Activated CD8-positive, alpha-beta memory T cell treated with anti-CD3 and anti-CD28 coated beads for 24 hours (primary cell): ENCODE measurements at regions not wholly inside any gene's neighbourhood (a gene's known extent, or its start where the extent isn't known, plus 50 kb on each side); places are given as distances from the start of the nearest gene placed in this dataset.

Source experiments
- DNase-seq: peaks from one replicate; pipeline ENCODE4 v3.0.0-alpha.2; 2020

GRCh38 chr12:92574911-92575570 is 127.7 kb upstream of the PLEKHG7 start:
- DNase-seq = no peak

DNA sequence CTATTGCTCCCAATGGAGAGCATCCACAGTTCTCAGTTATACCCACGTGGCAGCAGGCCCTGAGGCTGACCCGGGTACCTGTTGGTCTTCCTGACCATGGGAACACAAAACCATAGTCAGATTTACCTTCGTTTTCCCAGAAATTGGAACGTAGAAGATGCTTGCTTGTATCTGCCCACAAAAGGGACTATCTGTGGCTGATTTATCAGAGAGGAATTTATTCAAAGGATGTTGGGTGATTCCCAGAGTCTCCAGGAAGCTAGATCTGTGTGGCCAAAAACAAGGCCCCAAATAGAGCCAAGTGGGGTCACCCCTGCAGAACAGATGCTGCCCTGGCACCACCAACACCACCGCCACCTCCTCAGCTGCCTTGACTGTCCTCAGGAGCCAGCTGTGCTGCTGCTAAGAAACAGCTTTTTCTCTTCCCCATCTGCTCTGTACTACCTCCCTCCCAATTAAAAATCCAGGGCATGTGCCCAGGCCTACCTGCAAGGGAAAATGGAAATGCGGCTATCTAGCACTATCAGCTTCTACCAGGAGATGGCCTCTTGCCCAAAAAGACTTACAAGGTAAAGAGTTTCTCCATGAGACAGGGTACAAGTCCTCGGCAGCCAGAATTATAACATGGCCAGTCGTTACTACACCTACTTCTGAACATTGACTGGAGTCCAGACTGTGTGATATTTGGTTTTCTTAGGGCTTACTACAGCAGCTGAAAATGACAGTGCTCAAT is 128.6 kb upstream of the PLEKHG7 start:
- no peak for DNase-seq

DNA sequence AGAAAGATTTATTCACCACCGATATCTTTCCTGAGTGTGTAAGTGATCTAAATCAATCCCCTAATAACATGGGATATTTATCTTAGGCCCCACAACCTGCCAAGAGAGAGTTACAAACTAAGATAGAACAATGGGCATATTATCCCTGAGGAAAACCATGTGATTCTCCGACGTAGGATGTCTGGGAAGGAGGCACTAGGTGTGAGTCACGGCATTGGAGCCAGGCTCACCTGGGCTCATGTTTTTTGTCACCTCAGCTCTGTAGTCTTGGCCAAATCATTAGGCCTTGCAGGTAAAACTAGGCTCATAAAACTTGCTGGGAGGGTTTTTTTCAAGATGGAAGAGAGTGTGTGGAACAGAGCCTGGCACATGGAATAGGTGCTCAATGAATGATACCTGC is 129.7 kb upstream of the PLEKHG7 start:
- no peak for DNase-seq

DNA sequence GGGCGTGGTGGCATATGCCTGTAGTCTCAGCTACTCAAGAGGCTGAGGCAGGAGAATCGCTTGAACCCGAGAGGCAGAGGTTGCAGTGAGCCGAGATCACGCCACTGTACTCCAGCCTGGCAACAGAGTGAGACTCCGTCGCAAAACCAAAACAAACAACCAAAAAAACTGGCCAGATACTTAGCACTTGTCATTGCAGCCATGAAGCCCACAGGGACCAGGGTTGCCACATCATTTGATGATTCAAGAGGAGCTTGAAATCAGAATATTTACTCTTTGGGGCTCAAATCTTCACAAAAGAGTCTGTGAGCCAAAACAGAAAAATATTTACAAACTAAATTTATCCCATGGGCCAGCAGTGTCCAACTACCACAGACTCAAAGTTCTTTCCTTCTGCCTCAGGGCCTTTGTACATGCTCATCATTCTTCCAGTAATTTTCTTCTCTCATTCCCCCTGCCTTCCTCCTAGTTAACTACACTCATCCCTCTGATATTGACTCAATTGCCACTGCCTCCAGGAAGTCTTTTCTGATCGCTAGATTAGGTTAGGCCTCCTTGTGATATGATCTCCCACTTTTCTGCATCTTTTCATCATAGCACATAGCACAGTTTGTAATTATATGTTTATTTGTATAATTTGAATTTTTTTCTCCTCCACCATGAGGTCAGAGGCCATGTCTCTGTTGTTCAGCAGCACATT is 130.8 kb upstream of the PLEKHG7 start:
- no peak for DNase-seq

GRCh38 chr12:92571169-92571568 is 131.6 kb upstream of the PLEKHG7 start:
- DNase-seq = no peak

GRCh38 chr12:92570056-92570753 is 132.6 kb upstream of the PLEKHG7 start:
- DNase-seq = no peak

DNA sequence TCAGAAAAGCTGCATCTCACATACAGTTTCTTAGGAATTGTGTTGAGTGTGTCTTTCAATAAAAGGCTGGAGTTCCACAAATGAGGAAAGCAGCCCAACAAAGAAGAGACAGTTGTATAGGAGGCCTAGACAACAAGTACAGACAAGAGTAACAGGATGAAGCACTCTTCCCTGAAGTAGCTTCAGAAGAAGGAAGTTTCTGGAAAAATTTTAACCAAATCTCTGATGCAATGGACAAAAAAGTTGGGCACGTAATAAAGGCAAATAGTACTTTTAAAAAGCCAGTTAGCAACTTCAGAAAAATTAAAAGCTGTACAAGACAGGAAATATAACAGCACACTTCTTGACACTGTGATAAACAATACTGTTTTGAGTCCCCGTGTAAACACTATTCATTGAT is 134.1 kb upstream of the PLEKHG7 start:
- DNase-seq = no peak

DNA sequence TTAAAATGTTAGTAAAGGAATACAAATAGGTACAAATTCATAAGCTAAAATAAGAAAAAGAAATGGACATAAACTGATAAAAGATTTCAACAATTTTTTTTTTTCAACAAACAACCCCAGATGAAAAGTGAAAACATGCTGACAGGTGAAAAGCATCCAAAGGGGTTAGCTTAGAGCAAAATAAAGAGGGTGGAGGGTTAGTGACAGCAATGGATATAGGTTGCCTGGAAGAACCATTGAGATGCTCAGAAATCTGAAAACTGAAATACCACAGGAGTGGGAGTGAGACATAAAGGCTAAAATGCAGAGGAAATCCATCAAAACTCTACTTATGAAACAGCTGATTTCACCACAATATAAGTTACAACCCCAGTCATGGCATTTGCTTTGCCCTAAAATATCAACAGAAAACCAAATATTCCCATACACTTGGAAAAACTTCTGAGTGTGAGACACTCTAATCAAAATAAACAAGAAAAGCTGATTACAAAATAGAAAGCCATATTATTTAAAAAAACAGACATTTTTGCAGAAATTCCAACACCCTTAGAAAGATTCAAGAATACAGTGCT is 136.3 kb upstream of the PLEKHG7 start:
- DNase-seq = no peak

GRCh38 chr12:92563819-92564218 is 139.0 kb upstream of the PLEKHG7 start:
- DNase-seq = no peak

DNA sequence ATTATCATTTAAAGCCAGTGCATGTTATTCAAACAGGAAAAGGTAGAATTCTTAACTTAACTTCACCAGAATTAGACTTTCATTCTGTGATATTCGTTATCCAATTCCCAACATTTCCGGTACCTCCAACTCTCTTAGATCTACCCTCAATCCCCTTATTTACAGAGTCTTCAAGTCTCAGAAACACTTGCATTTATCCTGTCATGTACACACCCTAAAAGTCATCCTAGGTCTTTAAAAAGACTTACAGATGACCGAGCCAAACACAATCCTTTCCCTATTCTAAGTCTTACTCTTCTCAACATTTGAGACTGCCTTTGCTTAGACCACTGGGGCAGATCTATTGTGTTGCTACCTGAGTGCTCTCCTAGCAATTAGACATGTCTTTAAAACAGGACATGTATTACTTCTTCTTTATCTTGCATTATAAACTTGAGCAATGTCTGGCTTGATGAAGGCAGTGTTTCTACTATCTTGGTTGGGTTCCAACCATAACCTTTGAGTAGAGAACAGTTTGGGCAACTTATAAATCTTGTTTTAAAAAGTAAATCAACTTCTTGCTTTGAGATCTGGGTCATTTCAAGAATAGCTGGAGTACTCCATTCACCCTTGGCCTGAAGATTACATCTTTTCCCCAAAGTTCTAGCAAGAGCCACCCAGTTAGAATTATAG is 140.6 kb upstream of the PLEKHG7 start:
- no peak for DNase-seq

DNA sequence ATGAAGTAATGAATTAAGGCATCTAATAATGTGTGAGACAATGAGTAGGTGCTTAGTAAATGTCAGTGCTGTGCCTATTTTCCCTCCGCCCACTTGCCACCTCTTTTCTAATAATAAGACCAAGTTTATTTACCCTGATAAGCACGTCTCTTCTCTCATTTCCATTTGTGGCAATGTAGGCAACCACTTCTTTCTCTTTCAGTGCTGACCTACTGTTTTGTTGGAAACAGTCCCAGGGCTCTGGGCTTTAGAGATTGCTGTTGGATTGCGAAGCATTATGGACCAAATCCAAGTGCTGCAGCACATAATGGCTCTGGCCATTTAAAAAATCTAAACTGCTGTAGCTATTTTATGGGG is 141.3 kb upstream of the PLEKHG7 start:
- no peak for DNase-seq

DNA sequence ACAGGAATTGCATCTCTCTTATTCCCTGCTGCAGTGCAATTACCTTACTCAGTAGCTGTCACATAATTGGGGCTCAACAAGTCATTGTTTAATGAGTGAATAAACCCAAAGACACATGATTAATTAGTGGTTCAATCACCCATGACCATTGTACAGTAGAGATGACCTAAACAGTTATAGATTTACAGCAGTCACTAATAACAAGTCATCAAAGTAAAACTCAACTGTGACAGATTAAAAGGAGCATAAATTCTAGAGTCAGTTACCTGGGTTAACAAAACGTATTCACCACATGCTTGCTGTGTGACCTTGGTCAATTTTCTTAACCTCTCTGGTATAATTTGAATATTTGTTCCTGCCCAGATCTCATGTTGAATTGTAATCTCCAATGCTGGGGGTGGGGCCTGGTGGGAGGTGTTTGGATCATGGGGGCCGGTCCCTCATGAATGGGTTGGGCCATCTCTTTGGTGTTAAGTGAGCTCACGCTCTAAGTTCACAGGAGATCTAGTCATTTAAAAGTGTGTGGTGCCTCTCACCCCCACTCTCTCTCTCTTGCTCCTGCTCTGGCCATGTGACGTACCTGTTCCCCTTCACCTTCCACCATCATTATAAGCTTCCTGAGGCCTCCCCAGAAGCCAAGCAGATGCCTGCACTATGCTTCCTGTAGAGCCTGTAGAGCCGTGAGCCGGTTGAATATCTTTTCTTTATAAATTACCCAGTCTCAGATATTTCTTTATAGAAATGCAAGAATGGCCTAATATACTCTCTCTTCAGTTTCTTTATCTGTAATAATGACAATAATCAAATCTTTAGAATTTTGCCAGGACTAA is 141.9 kb upstream of the PLEKHG7 start:
- DNase-seq = no peak

GRCh38 chr12:92558806-92559205 is 144.0 kb upstream of the PLEKHG7 start:
- no peak for DNase-seq

DNA sequence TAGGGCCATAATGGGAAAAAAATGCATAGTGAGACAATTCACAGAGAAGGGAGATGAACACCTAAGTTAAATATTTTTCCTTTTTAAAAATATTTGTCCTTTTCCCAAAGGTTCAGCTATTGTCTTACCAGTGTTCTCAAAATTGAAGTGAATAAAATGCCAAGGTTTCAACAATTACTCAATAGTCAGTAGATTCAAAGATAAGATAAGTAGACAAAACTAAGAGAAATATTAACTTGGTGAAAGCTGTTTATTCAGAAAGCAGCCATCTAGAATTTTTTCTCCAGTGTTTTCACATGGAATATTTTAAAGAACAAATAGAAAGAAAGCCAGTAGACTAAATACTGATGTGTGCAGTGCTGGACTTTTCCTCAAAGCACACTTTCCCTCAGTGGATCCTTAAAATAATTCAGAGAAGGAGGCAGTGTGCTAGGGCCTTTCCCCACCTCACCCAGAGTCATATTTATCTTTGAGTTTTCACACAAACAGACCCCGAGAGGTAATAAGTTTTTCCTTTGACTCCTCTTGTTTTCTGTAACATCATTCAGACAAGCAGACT is 144.5 kb upstream of the PLEKHG7 start:
- no peak for DNase-seq

DNA sequence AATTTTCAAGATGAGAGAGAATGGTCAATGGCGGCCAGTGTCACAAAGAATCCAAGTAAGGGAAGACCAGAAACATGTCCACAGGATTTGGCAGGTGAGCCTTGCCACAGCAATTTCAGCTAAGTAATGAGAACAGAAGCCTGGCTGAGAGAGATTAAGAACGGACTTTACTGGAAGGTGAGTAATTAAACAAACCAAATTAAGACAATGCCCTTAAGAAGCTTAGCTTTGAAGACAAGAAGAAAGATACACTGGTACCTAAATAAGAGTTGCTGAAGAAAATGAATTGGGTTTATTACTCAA is 145.4 kb upstream of the PLEKHG7 start:
- no peak for DNase-seq

GRCh38 chr12:92556637-92557421 is 146.0 kb upstream of the PLEKHG7 start:
- no peak for DNase-seq

DNA sequence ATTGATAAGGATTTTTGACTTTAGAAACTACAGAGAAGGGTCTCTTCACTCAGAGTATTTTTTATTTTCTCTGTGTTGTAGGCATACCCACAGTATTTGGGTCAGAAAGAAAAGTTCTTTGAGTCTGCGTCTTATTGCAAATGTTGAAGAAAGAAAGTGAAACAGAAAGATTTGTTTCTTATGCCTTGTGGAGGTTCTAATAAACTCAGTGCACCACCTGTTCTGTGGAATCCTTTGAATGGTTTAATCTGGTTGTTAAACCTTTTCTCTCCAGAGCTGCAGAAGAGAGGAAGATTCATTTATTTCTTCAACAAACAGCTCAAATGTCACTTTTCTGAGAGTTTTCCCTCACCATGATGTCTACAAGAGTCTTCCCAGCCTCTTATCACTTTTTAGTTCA is 146.6 kb upstream of the PLEKHG7 start:
- no peak for DNase-seq

DNA sequence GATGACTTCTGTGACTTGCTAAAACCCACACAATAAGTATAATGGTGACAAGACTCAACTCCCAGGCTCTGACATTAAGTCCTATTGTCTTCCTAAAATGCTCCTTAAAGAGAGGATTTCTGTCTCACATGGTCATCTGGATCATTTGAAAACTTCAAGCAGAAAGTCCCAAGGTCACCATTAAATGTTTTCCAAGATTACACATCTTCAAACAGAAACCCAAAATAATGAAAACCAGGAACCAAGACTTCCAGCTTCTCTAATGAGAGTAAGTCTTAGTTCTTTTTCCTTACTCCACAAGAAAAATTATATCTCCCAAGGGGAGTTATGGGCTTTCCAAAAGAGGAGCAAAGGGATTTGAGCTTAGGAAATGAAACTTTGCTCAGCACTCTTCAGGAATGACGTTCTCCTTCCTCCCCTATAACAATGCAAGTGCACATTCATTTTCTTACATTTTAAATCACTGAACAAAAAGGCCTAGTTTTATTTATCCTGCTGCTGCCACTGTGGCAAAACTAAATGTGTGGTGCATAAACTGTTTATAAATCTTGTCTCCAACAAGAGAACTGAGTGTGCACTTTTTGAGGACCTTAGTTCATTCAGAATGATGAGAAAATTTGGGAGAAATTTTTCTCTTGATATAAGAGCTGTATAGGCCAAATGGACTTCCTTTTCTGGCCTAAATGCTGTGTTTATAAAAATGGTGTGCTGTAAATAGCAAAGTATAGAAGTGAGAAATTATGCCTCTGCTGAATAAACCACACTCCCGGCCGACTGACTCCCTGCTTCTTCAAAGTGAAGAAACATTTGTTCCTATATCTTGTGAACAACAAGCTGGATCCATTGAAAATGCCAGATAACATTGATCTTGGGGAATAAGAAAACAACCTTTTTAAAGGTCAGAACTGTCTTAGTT is 148.4 kb upstream of the PLEKHG7 start:
- DNase-seq = no peak

DNA sequence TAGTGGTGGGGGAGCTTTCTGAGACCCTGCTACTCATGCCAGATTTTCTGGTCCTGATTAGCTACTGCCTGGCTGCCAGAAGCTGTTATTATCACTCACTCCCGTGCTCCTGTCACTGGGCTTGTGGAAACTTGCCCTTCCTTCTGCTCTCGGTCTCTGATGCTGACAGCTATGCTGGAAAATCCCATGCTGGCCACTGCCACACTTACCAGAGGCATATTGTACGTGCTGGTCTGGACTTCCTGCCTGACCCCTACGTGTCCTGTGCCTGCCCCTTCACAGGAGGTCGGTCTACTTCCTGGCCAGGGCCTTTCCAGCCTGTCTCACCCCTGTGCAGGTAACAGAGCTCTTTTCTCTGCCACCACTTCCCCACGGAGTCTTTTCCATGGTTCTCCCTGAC is 149.4 kb upstream of the PLEKHG7 start:
- no peak for DNase-seq
